ENCODE measurements at regions not wholly inside any gene's neighbourhood (a gene's known extent, or its start where the extent isn't known, plus 50 kb on each side); places are given as distances from the start of the nearest gene placed in this dataset.

DNA sequence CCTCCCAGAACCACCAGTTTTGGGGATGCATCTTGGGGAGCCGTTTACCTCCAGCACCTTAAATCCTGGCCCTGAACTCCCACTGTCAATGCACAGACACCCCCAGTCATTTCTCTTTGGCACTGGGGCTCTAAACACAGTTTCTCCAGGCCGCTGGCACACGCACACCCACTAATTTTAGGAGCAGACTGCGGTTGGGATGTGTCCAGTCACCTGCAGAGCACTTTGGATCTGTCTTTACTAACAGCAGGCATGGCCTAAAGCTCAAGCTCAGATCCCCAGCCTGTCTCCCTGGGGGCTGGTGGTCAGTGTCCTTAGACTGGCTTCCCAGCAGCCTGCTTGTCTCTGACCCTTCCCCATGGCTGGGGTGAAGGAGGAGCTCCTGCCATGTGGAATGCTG is 49.9 kb downstream of the SYNE3 start:
- TF ChIP-seq, protein P1, sequence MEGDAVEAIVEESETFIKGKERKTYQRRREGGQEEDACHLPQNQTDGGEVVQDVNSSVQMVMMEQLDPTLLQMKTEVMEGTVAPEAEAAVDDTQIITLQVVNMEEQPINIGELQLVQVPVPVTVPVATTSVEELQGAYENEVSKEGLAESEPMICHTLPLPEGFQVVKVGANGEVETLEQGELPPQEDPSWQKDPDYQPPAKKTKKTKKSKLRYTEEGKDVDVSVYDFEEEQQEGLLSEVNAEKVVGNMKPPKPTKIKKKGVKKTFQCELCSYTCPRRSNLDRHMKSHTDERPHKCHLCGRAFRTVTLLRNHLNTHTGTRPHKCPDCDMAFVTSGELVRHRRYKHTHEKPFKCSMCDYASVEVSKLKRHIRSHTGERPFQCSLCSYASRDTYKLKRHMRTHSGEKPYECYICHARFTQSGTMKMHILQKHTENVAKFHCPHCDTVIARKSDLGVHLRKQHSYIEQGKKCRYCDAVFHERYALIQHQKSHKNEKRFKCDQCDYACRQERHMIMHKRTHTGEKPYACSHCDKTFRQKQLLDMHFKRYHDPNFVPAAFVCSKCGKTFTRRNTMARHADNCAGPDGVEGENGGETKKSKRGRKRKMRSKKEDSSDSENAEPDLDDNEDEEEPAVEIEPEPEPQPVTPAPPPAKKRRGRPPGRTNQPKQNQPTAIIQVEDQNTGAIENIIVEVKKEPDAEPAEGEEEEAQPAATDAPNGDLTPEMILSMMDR (IDR thresholded peaks at IDR 0.05; ENCODE audit: insufficient read depth, low read length, poor library complexity, severe bottlenecking): no peak

DNA sequence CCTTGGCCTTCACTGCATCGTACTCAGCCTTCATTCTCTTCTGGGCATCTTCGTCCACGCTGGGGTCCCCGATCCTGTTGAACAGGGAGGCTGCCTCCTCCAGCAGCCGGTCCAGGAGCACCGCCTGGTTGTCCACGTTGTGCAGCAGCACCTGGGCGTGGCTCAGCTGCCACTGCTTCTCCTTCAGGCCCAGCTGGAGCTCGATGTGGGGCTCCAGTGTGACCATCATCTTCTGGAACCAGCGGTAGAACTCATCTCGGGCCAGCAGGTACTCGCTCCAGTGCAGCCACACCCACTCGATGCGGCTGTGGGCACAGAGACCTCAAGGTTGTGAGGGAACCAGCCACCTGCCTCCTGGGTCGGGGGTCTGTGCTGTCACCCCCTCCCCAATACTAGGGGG is 50.5 kb downstream of the SYNE3 start:
- peaks cover 47% of the 10 kb centered on the region for H3K36me3 ChIP-seq (ENCODE audit: control insufficient read depth, insufficient read depth, low read length)
- no peaks in the 10 kb centered on the region for H3K27me3 ChIP-seq (replicated peaks; ENCODE audit: control insufficient read depth, insufficient read depth, low read length)
- no peak overlapping the region for H3K4me3 ChIP-seq (replicated peaks; ENCODE audit: low read depth, low read length)
- DNase-seq (ENCODE audit: extremely low read depth, insufficient read length): no peak
- TF ChIP-seq, protein P1 (IDR thresholded peaks at IDR 0.05; ENCODE audit: insufficient read depth, low read length, poor library complexity, severe bottlenecking): no peak

More for the DNA sequence above, 49.9 kb downstream of the SYNE3 start:
- H3K4me3 ChIP-seq (replicated peaks; ENCODE audit: low read depth, low read length): no peak overlapping the region
- no peak for DNase-seq (ENCODE audit: extremely low read depth, insufficient read length)
- peaks cover 49% of the 10 kb centered on the region for H3K36me3 ChIP-seq (ENCODE audit: control insufficient read depth, insufficient read depth, low read length)
- H3K27me3 ChIP-seq (replicated peaks; ENCODE audit: control insufficient read depth, insufficient read depth, low read length): no peaks in the 10 kb centered on the region

DNA sequence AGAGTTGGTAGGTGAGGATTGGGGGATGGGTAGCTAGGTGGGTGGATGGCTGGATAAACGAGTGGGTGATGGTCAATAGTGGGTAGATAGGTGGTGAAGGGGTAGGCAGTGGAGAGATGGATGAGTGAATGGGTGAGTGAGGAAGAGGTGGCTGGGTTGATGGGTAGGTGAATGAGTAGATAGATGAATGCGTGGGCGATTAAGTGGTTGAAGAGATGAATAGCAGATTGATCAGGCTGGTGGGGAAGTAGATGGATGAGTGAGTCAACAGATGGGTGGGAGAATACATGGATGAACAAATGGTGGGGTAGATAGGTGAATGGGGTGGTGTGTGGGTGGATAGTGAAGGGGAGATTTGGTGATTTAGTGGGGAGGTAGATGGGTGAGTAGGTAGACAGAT is 51.1 kb downstream of the SYNE3 start:
- TF ChIP-seq, protein P1 (IDR thresholded peaks at IDR 0.05; ENCODE audit: insufficient read depth, low read length, poor library complexity, severe bottlenecking): no peak
- DNase-seq (ENCODE audit: extremely low read depth, insufficient read length): no peak
- Histone ChIP-seq H3K4me3 (replicated peaks; ENCODE audit: low read depth, low read length) (no peak overlapping the region), H3K36me3 (ENCODE audit: control insufficient read depth, insufficient read depth, low read length) (peaks cover 47% of the 10 kb centered on the region), H3K27me3 (replicated peaks; ENCODE audit: control insufficient read depth, insufficient read depth, low read length) (no peaks in the 10 kb centered on the region)

DNA sequence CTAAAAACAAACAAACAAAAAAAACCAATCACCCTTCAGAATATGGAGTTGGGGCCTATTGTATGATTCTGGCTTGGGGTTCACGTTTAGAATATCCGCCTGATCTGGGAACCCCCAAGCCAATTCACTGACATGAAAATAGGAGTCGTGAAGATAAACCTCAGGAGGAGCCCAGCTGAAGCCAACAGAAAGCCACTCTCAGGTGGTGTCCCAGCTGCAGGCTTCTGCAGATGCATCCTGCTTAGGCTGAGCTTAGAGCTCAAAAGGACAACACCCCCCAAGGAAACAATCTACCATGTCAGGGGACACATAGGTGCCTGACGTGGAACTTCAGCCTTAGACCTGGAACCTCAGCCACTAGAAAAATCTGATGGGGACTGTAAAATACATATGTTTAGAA is 51.9 kb downstream of the SYNE3 start:
- DNase-seq (ENCODE audit: extremely low read depth, insufficient read length): no peak
- Histone ChIP-seq H3K36me3 (ENCODE audit: control insufficient read depth, insufficient read depth, low read length) (peaks cover 44% of the 10 kb centered on the region), H3K27me3 (replicated peaks; ENCODE audit: control insufficient read depth, insufficient read depth, low read length) (no peaks in the 10 kb centered on the region), H3K4me3 (replicated peaks; ENCODE audit: low read depth, low read length) (no peak overlapping the region)
- TF ChIP-seq, protein P1 (IDR thresholded peaks at IDR 0.05; ENCODE audit: insufficient read depth, low read length, poor library complexity, severe bottlenecking): no peak

DNA sequence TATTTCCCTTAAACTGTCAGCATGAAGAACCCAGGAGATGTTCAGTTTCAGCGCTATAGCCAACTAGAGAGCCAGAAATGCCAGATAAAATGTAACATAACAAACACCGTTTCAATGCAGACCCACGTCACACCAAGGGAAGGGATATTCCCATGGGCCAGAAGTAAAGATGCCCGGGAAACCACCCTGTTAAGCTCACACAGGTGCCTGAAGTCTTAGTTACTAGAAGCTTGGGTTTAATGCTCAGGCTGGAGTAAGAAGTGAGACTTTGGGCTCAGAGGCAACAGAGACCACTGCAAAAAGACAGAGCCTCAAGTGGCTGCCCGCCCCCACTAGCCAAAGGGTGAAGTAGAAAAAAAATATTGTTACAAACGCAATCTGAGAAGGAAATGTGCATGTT is 52.3 kb downstream of the SYNE3 start:
- no peak overlapping the region for H3K4me3 ChIP-seq (replicated peaks; ENCODE audit: low read depth, low read length)
- TF ChIP-seq, protein P1 (IDR thresholded peaks at IDR 0.05; ENCODE audit: insufficient read depth, low read length, poor library complexity, severe bottlenecking): no peak

More for the DNA sequence above, 52.3 kb downstream of the SYNE3 start:
- DNase-seq (ENCODE audit: extremely low read depth, insufficient read length): no peak
- Histone ChIP-seq H3K36me3 (ENCODE audit: control insufficient read depth, insufficient read depth, low read length) (peaks cover 43% of the 10 kb centered on the region), H3K27me3 (replicated peaks; ENCODE audit: control insufficient read depth, insufficient read depth, low read length) (no peaks in the 10 kb centered on the region)
